Fibroblast of lung (primary cell): ENCODE measurements at regions not wholly inside any gene's neighbourhood (a gene's known extent, or its start where the extent isn't known, plus 50 kb on each side); places are given as distances from the start of the nearest gene placed in this dataset.

Experiments
- EZH2 ChIP-seq: IDR thresholded peaks from 2 replicates; pipeline ENCODE4 v1.5.1; 2012; ENCODE audit warnings: low read length, control low read depth, mild to moderate bottlenecking; ENCODE audit errors: missing control alignments
- TF ChIP-seq, protein P1 (sequence below), 2 donors: IDR thresholded peaks in 1 of 2; conservative IDR thresholded peaks in 1 of 2; 1 replicate in 1 of 2; 2 replicates in 1 of 2; pipeline ENCODE4 v1.5.1; 2011 to 2012; ENCODE audit warnings: low read length in 2 of 2, control low read depth in 1 of 2, inconsistent platforms in 1 of 2, low read depth in 1 of 2, mild to moderate bottlenecking in 1 of 2

DNA sequence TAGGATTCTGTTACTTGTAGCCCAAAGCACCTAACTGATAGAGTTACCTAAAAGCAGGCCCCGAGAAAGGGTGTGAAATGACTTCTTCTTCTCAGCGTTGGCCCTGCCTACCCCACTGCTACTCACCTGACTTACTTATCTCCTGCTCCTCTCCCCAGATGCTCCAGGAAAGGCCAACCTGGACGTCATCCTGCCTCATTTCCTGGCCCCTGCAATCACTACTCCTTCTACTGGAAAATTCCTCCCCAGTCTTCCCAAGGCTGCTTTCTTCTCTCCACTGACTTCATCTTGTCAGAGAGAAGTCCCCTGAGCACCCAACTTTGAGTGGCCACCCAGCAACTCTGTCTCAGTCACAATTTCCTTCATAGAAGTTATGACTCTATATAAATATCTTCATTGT is 63.4 kb upstream of the KLF7 start:
- TF ChIP-seq, protein P1, sequence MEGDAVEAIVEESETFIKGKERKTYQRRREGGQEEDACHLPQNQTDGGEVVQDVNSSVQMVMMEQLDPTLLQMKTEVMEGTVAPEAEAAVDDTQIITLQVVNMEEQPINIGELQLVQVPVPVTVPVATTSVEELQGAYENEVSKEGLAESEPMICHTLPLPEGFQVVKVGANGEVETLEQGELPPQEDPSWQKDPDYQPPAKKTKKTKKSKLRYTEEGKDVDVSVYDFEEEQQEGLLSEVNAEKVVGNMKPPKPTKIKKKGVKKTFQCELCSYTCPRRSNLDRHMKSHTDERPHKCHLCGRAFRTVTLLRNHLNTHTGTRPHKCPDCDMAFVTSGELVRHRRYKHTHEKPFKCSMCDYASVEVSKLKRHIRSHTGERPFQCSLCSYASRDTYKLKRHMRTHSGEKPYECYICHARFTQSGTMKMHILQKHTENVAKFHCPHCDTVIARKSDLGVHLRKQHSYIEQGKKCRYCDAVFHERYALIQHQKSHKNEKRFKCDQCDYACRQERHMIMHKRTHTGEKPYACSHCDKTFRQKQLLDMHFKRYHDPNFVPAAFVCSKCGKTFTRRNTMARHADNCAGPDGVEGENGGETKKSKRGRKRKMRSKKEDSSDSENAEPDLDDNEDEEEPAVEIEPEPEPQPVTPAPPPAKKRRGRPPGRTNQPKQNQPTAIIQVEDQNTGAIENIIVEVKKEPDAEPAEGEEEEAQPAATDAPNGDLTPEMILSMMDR (conservative IDR thresholded peaks at IDR 0.05 in 1 of 2, IDR thresholded peaks at IDR 0.05 in 1 of 2; ENCODE audit: low read depth in 1 of 2, low read length in 2 of 2) = no peak
- TF ChIP-seq EZH2 = no peak
